Ecto neural progenitor cell (in vitro differentiated cells): ENCODE measurements at regions not wholly inside any gene's neighbourhood (a gene's known extent, or its start where the extent isn't known, plus 50 kb on each side); places are given as distances from the start of the nearest gene placed in this dataset.

ENCODE experiments used
- DNase-seq: peaks from one replicate; pipeline ENCODE4 v3.0.0-alpha.2; 2018; ENCODE audit warnings: low spot score

- DNase-seq, result no peak
Measured at GRCh38 chr10:2858452-2858851, 208.9 kb upstream of the PFKP start.

GRCh38 chr10:2856598-2856997 lies 210.8 kb upstream of the PFKP start:
- no peak for DNase-seq

DNA sequence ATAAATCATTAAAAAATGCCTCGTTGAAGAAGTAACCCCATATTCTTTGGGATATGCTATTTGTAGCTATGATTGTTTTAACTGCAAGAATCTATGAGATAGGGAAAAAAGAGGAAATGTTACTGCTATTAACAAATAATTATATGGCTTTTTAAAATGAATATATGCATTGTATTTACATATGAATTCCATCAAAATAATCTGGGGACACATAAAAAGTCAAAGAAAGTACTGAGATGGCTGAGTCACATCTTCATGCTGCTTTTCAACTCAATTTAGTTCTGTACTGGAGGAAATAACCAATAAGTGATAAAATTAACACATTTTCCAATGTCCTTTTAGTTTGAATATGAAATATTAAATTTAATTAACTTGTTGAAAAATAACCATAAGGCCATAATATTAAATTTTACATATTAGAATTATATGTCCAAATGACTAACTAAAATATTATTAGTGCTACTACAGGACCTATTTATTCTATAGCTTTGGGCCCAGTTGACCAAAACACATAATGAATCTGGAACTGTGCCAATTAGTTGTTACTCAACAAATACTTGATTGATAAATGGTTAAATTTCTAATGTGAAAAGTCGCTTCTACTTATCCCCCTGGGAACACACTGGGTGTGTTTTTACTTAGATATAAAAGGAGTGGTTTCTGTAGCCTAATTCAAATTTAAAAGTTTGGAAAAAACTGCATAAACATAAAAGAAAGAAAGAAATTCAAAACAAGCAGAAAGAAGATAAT lies 214.6 kb upstream of the PFKP start:
- DNase-seq, result no peak

GRCh38 chr10:2851566-2851965 lies 215.8 kb upstream of the PFKP start:
- no peak for DNase-seq

- DNase-seq, result no peak
Measured at GRCh38 chr10:2850202-2850601, 217.1 kb upstream of the PFKP start.

GRCh38 chr10:2844925-2845324 lies 222.4 kb upstream of the PFKP start:
- no peak for DNase-seq

DNA sequence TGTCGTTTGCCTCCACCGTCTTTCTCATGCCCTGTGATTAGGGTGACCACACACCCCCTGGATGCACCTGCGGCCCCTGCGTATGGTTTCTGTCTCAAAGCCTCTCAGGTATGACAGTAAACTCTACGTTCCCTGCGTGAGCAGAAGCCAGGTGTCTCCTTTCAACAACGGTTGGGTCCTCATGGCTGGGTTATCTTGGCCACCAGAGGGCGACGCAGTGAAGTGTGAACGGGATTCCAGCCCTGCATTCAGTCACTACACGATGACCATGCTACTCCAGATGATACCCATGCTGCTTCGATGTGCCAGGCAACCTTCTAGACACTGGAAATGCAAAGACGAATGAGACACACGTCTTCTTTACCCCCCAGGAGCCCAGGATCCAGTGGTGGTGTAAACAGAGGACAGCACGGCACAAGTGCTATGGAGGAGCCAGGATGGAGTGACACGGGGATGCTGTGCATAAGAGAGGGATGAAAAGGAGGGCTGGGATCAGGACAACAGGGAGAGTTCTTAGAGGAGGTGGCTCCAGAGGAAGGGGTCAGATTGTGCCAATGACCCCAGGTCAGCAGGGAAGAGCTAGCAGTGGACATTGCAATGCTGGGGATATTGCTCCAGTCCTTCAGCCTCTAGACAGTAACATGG lies 228.1 kb upstream of the PFKP start:
- DNase-seq, result peak; percentile 72

DNA sequence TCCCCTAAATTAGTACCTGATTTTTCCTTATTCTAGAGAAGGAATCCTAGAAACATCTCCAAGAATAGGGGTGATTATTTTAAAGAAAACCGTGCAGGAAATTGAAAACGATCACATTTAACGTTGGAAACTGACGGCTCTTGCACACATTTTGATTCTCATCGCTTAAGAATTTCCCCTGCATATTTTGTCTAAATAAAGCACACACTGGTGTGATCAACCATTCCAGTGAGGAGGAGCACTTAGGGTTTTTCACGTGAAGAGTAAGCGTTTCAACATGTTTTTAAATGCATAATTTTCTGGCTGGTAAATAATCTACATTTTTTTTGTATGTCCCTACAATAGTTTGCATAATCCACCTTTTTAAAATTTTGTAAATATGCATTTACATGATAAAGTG lies 229.7 kb upstream of the PFKP start:
- no peak for DNase-seq

DNA sequence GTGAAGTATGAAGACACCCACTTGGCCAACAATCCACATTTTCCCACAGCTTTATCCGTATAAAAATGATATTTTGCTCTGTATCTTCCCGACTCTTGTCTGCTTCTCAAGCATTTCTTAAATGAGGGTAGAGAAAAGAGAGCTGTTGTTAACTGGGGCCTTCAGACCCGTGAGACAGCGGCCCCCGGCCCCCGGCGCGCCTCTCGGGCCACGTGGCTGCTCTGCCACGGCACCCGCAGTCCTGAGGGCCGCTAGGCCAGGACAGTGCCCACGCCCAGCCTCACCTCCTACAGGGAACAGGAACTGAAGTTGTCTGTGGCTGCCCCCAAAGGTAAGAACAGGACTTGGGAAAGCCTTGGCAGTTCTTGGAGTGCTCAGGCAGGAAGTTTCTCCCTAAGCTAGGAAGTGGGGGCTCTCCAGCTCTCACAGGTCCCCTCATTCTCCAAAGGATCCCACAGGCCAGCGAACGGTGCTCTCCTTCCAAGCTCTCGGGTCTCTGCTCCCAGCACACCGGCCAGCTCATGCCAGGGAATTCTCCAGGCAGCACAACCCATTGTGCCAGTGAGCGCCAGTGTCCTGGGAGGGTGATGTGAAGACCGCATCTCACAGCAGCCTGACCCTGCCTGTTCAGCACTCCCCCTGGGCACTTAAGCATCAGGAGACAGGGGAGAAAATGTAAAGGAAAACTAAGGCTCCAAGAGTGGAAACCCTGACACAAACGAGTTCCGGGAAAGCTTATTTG lies 230.3 kb upstream of the PFKP start:
- no peak for DNase-seq

GRCh38 chr10:2834214-2834613 lies 233.1 kb upstream of the PFKP start:
- no peak for DNase-seq

DNA sequence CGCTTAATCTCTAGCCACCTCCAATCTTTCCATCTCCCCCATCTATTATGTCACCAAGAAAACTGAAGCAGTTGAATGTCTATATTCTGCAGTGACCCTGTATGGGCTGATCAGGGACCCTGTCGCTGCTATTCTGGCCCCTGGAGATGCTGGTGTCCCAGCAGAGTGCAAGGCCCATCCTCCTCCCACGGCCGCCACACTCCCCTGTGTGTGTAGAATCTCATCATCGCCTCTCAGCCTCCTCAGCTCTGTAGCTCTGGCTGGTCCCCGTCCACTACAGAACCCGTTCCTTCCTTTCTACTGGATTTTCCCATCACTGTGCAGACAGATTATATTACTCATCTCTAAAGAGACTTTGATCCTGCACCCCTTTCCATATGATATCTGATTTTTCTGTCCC lies 235.8 kb upstream of the PFKP start:
- no peak for DNase-seq

- DNase-seq, result no peak
Measured at GRCh38 chr10:2828741-2829140, 238.6 kb upstream of the PFKP start.

DNA sequence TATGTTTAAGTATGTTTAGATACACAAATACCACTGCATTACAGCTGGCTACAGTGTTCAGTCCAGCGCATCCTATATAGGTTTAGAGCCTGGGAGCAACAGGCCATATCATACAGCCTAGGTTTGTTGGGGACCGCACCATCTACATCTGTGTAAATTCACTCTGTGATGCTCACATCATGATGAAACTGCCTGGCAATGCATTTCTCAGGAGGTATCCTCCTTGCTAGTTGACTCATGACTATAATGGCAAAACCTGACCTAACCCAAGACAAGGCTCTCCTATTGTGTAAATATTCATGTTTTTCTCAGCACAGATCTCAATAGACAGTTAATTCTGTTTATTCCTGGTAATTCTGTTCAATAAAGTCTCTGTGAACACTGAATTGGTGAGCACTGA lies 240.7 kb upstream of the PFKP start:
- DNase-seq, result no peak

DNA sequence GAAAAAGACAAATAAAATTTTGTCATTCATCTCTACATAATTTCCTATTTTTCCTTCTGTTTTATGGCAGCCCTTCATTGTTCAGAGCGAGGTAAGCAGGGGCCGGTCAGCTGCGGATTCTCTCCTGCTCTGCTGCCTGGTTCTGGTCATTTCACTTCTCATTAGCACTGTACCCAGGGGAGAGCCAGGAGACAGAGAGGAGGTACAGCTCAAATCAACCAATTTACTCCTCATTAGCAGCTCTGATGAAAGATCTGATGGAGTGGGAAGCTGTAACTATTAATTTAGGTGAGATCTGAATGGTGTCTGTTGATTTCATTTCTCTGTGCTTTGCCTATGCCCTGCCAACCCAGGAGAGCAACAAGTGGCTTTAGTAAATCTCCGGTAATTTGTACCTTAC lies 241.5 kb upstream of the PFKP start:
- DNase-seq, result no peak

- no peak for DNase-seq
Measured at GRCh38 chr10:2817940-2818636, 249.3 kb upstream of the PFKP start.

DNA sequence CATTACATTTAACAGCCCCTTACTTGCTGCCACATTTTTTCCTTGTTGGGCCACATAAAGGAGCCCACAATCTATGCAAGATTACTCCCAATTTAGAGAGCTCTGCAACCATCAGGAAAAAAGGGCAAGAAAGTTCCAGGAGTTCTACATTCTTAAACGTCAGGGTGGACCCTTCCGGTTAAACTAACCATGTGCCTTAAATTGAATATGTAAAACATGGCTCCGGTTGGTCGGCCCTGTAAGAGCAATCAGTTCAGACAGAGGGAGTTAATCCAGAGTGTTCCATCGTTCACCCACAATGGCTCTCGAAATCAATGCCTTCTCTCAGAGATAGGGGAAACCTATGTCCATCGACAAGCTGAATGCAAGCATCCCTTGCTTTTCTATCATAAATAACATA lies 253.7 kb upstream of the PFKP start:
- no peak for DNase-seq

GRCh38 chr10:2813286-2813685 lies 254.1 kb upstream of the PFKP start:
- no peak for DNase-seq

DNA sequence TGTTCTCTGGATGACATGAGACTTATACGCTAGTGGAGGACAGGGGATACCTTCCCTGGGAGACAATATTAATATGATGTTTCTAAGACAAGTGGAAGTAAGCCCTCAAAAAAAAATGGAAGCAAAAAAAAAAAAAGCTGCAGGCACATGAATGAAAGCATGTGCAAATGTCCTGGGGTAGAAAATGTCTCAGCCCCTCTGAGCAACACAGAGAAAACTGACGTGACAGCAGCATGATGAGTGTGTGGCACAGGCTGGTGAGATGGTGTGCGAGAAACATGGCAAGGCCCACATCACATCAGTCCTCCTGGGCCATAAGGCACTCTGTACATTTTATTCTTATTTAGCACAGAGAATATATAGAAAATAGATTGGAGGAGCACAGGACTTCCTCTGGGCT lies 254.7 kb upstream of the PFKP start:
- DNase-seq, result no peak

DNA sequence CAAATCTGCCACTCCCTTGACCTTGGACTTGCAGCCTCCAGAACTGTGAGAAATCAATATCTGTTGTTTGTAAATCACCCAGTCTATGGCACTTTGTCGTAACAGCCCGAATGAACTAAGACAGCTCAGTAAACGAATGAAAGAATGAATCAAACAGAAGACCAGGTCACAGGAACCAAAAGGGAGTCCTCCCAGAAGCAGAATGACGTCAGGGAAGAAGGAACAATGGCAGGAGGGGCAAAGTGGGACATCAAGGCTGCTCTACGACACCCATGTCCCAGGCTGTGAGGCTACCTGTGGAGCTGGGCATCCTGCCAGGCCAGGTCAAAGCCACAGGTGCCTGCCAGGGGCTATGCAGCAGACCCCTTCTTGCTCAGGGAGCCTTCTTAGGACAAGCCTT lies 267.2 kb upstream of the PFKP start:
- DNase-seq, result no peak

- DNase-seq, result peak; percentile 64
Measured at GRCh38 chr10:2798336-2799022, 268.9 kb upstream of the PFKP start.

GRCh38 chr10:2791774-2792443 lies 275.4 kb upstream of the PFKP start:
- DNase-seq, result no peak
